GM23248 (cell line): ENCODE measurements at regions not wholly inside any gene's neighbourhood (a gene's known extent, or its start where the extent isn't known, plus 50 kb on each side); places are given as distances from the start of the nearest gene placed in this dataset.

ENCODE experiments used
- EZH2 ChIP-seq: fragments of 200-600 bp; sonication (generic); IDR thresholded peaks from 2 replicates; pipeline ENCODE4 v1.6.1; 2018; ENCODE audit warnings: antibody characterized with exemption, mild to moderate bottlenecking; ENCODE audit not compliant: insufficient read depth, poor library complexity, severe bottlenecking
- EZH2phosphoT487 ChIP-seq: fragments of 200-600 bp; sonication (generic); IDR thresholded peaks from 2 replicates; pipeline ENCODE4 v1.6.1; 2018; ENCODE audit warnings: antibody characterized with exemption, moderate library complexity, mild to moderate bottlenecking, low read depth; ENCODE audit not compliant: insufficient read depth

DNA sequence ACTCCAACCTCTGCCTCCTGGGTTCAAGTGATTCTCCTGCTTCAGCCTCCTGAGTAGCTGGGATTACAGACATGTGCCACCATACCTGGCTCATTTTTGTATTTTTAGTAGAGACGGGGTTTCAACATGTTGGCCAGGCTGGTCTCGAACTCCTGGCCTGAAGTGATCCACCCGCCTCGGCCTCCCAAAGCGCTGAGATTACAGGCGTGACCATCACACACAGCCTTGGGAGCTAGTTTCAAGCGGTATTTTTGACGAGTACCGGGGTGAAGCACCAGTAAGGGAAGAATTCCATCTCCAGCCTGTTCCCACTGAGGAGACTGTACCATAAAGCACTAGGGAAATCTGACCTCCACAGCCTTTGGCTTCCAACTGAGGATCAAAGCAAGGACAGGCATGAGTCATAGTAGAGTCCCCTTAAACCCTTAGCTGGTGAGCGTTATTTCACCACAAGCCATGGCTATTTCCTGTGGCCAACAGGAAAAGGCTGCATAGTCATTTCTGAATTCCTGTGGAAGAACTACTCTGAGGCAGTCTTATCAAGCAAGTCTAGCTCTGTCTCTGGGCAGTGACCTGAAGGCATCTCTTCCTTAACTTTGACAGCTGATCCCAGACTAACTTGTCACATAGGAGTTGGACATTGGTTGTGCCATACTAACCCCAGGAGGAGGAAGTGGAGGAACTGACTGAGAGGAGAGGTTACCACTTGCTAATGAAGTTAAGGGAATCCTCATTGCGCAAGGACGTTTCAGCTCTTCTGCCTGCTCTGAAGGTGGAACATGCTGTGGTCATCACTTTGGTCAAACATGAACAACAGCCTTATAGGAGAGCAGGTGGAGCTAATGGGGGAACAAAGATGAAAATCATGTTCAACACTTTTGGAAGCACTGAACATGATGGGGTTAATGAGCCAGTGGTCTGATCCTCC is 85.8 kb upstream of the DMRT1 start:
- TF ChIP-seq EZH2phosphoT487, result no peak
- no peak for TF ChIP-seq EZH2
